HCT116 (cell line): ENCODE measurements at regions not wholly inside any gene's neighbourhood (a gene's known extent, or its start where the extent isn't known, plus 50 kb on each side); places are given as distances from the start of the nearest gene placed in this dataset.

Experiments used
- ATAC-seq: fragments of 200-7000 bp; cut with Tn5 transposase; 2 replicates; pipeline ENCODE4 v1.9.1; 2020; ENCODE audit warnings: mild to moderate bottlenecking, moderate library complexity
- BruUV-seq: library from RNA; stranded (reverse); fragments of 400-500 nt; replicated peaks from 2 replicates; lab custom pipeline; 2021; lab: Mats Ljungman, UMichigan
- CTCF ChIA-PET: fragments of 300-600 bp; sonication (Branson Sonifier 250); formaldehyde crosslinking; loops from one replicate; lab custom pipeline; 2021; ENCODE audit warnings: antibody characterized with exemption; lab: Charles Lee
- POLR2A ChIA-PET: fragments of 300-600, 350-600 bp; sonication (Branson Sonifier 250); formaldehyde crosslinking; loops from one replicate; lab custom pipeline; 2021; ENCODE audit warnings: antibody characterized with exemption; lab: Charles Lee
- RAD21 ChIA-PET, 2 experiments: fragments of 300-600 bp; sonication (Branson Sonifier 250); formaldehyde crosslinking; loops; one replicate each; lab custom pipeline; 2023; ENCODE audit warnings: low total read pairs in 2 of 2; ENCODE audit not compliant: uncharacterized antibody in 2 of 2, unreplicated experiment in 2 of 2, low non-redundant PET in 1 of 2; lab: Charles Lee
- DNase-seq: peaks from one replicate; pipeline ENCODE4 v3.0.0-alpha.2; 2010; ENCODE audit warnings: low read depth, low spot score
- H2AFZ ChIP-seq: fragments of 200-600 bp; shearing (Covaris generic), sonication (generic); 2 replicates; pipeline ENCODE4 v1.6.1; 2017; ENCODE audit warnings: low read depth, mixed run types, mixed read lengths, antibody characterized with exemption, low read length; ENCODE audit not compliant: poor library complexity, severe bottlenecking
- H3K27ac ChIP-seq: 2 replicates; pipeline ENCODE4 v1.5.1; 2012; ENCODE audit warnings: low read depth, low read length
- H3K27me3 ChIP-seq: fragments of 200-600 bp; sonication (generic); 2 replicates; pipeline ENCODE4 v1.6.1; 2016; ENCODE audit warnings: mixed run types, low read length, mixed read lengths; ENCODE audit not compliant: insufficient read depth
- H3K36me3 ChIP-seq, 2 experiments: fragments of 200-500 bp in 1 of 2; fragments of 200-600 bp in 1 of 2; sonication (Bioruptor generic) in 1 of 2; sonication (generic) in 1 of 2; 2 replicates each; pipeline versions ENCODE4 v1.5.1 to v1.6.1; 2014 to 2016; ENCODE audit warnings: low read length in 2 of 2, inconsistent platforms in 1 of 2, mixed read lengths in 1 of 2, mixed run types in 1 of 2; ENCODE audit not compliant: insufficient read depth in 2 of 2, control insufficient read depth in 1 of 2
- H3K4me1 ChIP-seq, 2 experiments: fragments of 200-600 bp in 1 of 2; sonication (generic) in 1 of 2; 2 replicates each; pipeline versions ENCODE4 v1.5.1 to v1.6.1; 2012 to 2017; ENCODE audit warnings: low read length in 2 of 2, inconsistent platforms in 1 of 2, mild to moderate bottlenecking in 1 of 2, mixed read lengths in 1 of 2, mixed run types in 1 of 2, moderate library complexity in 1 of 2; ENCODE audit not compliant: insufficient read depth in 2 of 2, control insufficient read depth in 1 of 2
- H3K4me2 ChIP-seq: fragments of 200-600 bp; sonication (generic); 2 replicates; pipeline ENCODE4 v1.6.1; 2017; ENCODE audit warnings: mixed run types, low read length, mixed read lengths
- H3K4me3 ChIP-seq, 2 experiments: fragments of 200-600 bp in 1 of 2; sonication (generic) in 1 of 2; replicated peaks in 1 of 2; 2 replicates each; pipeline ENCODE4 v1.5.1; 2011 to 2016; ENCODE audit warnings: low read length in 2 of 2, control low read depth in 1 of 2, low read depth in 1 of 2, mild to moderate bottlenecking in 1 of 2, mixed read lengths in 1 of 2, mixed run types in 1 of 2
- H3K79me2 ChIP-seq: fragments of 200-600 bp; sonication (generic); 2 replicates; pipeline ENCODE4 v1.6.1; 2017; ENCODE audit warnings: mild to moderate bottlenecking, mixed run types, low read length, moderate library complexity, mixed read lengths; ENCODE audit not compliant: insufficient read depth
- H3K9ac ChIP-seq: fragments of 200-600 bp; sonication (generic); 2 replicates; pipeline ENCODE4 v1.6.1; 2016; ENCODE audit warnings: low read length, mixed read lengths
- H3K9me2 ChIP-seq: fragments of 200-600 bp; sonication (generic), shearing (Covaris generic); 2 replicates; pipeline ENCODE4 v1.6.1; 2017; ENCODE audit warnings: mixed run types, mild to moderate bottlenecking, moderate library complexity; ENCODE audit not compliant: insufficient read depth
- H3K9me3 ChIP-seq, 2 experiments: fragments of 200-500 bp in 1 of 2; fragments of 200-600 bp in 1 of 2; sonication (Bioruptor generic) in 1 of 2; sonication (generic) in 1 of 2; 2 replicates each; pipeline ENCODE4 v1.6.1; 2014 to 2017; ENCODE audit warnings: low read length in 2 of 2, mixed read lengths in 2 of 2, inconsistent platforms in 1 of 2, low read depth in 1 of 2, mild to moderate bottlenecking in 1 of 2, mixed run types in 1 of 2, moderate library complexity in 1 of 2; ENCODE audit not compliant: control insufficient read depth in 1 of 2, insufficient read depth in 1 of 2
- H4K20me1 ChIP-seq: fragments of 200-600 bp; sonication (generic), shearing (Covaris generic); 2 replicates; pipeline ENCODE4 v1.6.1; 2017; ENCODE audit warnings: mixed run types, mild to moderate bottlenecking, moderate library complexity; ENCODE audit not compliant: insufficient read depth
- EGR1 ChIP-seq: IDR thresholded peaks from 2 replicates; pipeline ENCODE4 v1.6.1; 2012; ENCODE audit warnings: low read depth
- JUND ChIP-seq: IDR thresholded peaks from 2 replicates; pipeline ENCODE4 v1.6.1; 2012
- POLR2A ChIP-seq: IDR thresholded peaks from 2 replicates; pipeline ENCODE4 v1.7.0; 2011; ENCODE audit warnings: borderline replicate concordance; ENCODE audit not compliant: insufficient read depth, insufficient read length; ENCODE audit errors: extremely low read depth
- POLR2AphosphoS5 ChIP-seq: IDR thresholded peaks from 2 replicates; pipeline ENCODE4 v1.6.1; 2011; ENCODE audit warnings: mild to moderate bottlenecking, low read depth, low read length, moderate library complexity
- RAD21 ChIP-seq: IDR thresholded peaks from 2 replicates; pipeline ENCODE4 v1.6.1; 2012; ENCODE audit warnings: low read depth, mild to moderate bottlenecking
- ZBTB33 ChIP-seq: IDR thresholded peaks from 2 replicates; pipeline ENCODE4 v1.6.1; 2011; ENCODE audit warnings: mild to moderate bottlenecking, low read length, moderate library complexity; ENCODE audit not compliant: insufficient replicate concordance; ENCODE audit errors: extremely low read depth
- ZNF274 ChIP-seq: fragments of 200-500 bp; sonication (Bioruptor generic); IDR thresholded peaks from 2 replicates; pipeline ENCODE4 v1.6.1; 2014; ENCODE audit warnings: mild to moderate bottlenecking, low read depth, low read length, inconsistent platforms
- intact Hi-C: fragments of 100-400 bp; cut with micrococcal nuclease; formaldehyde crosslinking; loops from 2 replicates; pipeline ENCODE4 v1.10.0; 2022

- Histone ChIP-seq H3K9ac (no peak overlapping the region), H2AFZ (no peak overlapping the region), H3K4me2 (no peak overlapping the region), H3K27me3 (no peaks in the 10 kb centered on the region), H3K4me1 (no peaks in the 10 kb centered on the region), H3K79me2 (no peaks in the 10 kb centered on the region), H3K9me2 (no peaks in the 10 kb centered on the region), H4K20me1 (no peaks in the 10 kb centered on the region), H3K27ac (no peak overlapping the region), H3K9me3 (no peaks in the 10 kb centered on the region), H3K4me3 (no peak overlapping the region), H3K36me3 (no peaks in the 10 kb centered on the region)
- TF ChIP-seq EGR1 = no peak
- TF ChIP-seq RAD21 = no peak
- no peak for TF ChIP-seq POLR2AphosphoS5
- TF ChIP-seq ZBTB33 = no peak
- no peak for TF ChIP-seq JUND
- TF ChIP-seq POLR2A = no peak
- ATAC-seq = no peak
- ChIA-PET CTCF (no interaction called here), RAD21 (no interaction called here), POLR2A (no interaction called here)
- DNase-seq = no peak
- intact Hi-C loops = no loop called here
- no TSS peak for BruUV-seq
These were observed 85.4 kb upstream of the TNFAIP3 start for GRCh38 chr6:137781639-137782038.

GRCh38 chr6:137782166-137783039 is 84.7 kb upstream of the TNFAIP3 start:
- CTCF ChIA-PET = no interaction called here
- Histone ChIP-seq H2AFZ (no peak overlapping the region), H3K4me2 (no peak overlapping the region), H3K27me3 (no peaks in the 10 kb centered on the region), H3K9me2 (no peaks in the 10 kb centered on the region), H3K9me3 (no peaks in the 10 kb centered on the region), H3K36me3 (no peaks in the 10 kb centered on the region), H3K27ac (no peak overlapping the region), H3K4me3 (no peak overlapping the region), H3K4me1 (no peaks in the 10 kb centered on the region), H4K20me1 (no peaks in the 10 kb centered on the region), H3K9ac (no peak overlapping the region), H3K79me2 (no peaks in the 10 kb centered on the region)
- BruUV-seq = no TSS peak
- DNase-seq = no peak
- TF ChIP-seq ZNF274 = no peak
- RAD21 ChIA-PET = no interaction called here
- intact Hi-C loops = no loop called here
- POLR2A ChIA-PET = no interaction called here
- ATAC-seq = no peak
